Common myeloid progenitor, CD34-positive (primary cell): ENCODE measurements at regions not wholly inside any gene's neighbourhood (a gene's known extent, or its start where the extent isn't known, plus 50 kb on each side); places are given as distances from the start of the nearest gene placed in this dataset.
"Not testable (repeated sequence)": the region's sequence is repeated elsewhere in the genome, so short reads cannot be mapped to it uniquely, and the experiment has no call there.

Experiments used
- CTCF ChIA-PET: fragments of 350-600 bp; sonication (Branson Sonifier 250); formaldehyde crosslinking; loops from one replicate; lab custom pipeline; 2021; ENCODE audit warnings: antibody characterized with exemption; lab: Charles Lee
- POLR2A ChIA-PET: fragments of 350-600 bp; sonication (Branson Sonifier 250); formaldehyde crosslinking; loops from one replicate; lab custom pipeline; 2021; ENCODE audit warnings: antibody characterized with exemption; lab: Charles Lee
- DNase-seq, 3 donors: peaks; one replicate each; pipeline versions ENCODE4 v3.0.0 to v3.0.0-alpha.2; 2013
- H3K27ac ChIP-seq, 2 experiments: 1 replicate in 1 of 2; 2 replicates in 1 of 2; pipeline ENCODE4 v1.7.0; 2013; ENCODE audit warnings: inconsistent platforms in 2 of 2, low read length in 2 of 2, mild to moderate bottlenecking in 2 of 2, low read depth in 1 of 2, moderate library complexity in 1 of 2; ENCODE audit not compliant: severe bottlenecking in 2 of 2, insufficient read depth in 1 of 2, poor library complexity in 1 of 2
- H3K27me3 ChIP-seq, 5 experiments: replicated peaks in 2 of 5; 1 replicate in 3 of 5; 2 replicates in 2 of 5; pipeline versions ENCODE4 v1.6.1 to v1.7.0; 2013; ENCODE audit warnings: low read length in 4 of 5, mild to moderate bottlenecking in 2 of 5, moderate library complexity in 2 of 5, inconsistent platforms in 1 of 5; ENCODE audit not compliant: insufficient read depth in 5 of 5, control insufficient read depth in 4 of 5
- H3K36me3 ChIP-seq, 4 experiments: 1 replicate in 2 of 4; 2 replicates in 2 of 4; pipeline versions ENCODE4 v1.6.1 to v1.7.0; 2013; ENCODE audit warnings: low read length in 3 of 4, control low read depth in 1 of 4, mild to moderate bottlenecking in 1 of 4; ENCODE audit not compliant: control insufficient read depth in 4 of 4, insufficient read depth in 4 of 4
- H3K4me1 ChIP-seq, 4 experiments: 1 replicate in 3 of 4; 2 replicates in 1 of 4; pipeline versions ENCODE4 v1.6.1 to v1.7.1; 2013; ENCODE audit warnings: low read length in 3 of 4, mild to moderate bottlenecking in 3 of 4, control low read depth in 1 of 4, inconsistent platforms in 1 of 4, moderate library complexity in 1 of 4; ENCODE audit not compliant: control insufficient read depth in 4 of 4, insufficient read depth in 4 of 4; ENCODE audit errors: control extremely low read depth in 1 of 4
- H3K4me3 ChIP-seq, 7 experiments: 1 replicate in 4 of 7; 2 replicates in 3 of 7; pipeline versions ENCODE4 v1.5.1 to v1.7.0; 2013; ENCODE audit warnings: mild to moderate bottlenecking in 7 of 7, low read length in 6 of 7, moderate library complexity in 6 of 7, inconsistent platforms in 2 of 7, low read depth in 2 of 7, control low read depth in 1 of 7; ENCODE audit not compliant: insufficient read depth in 4 of 7, control insufficient read depth in 1 of 7; ENCODE audit errors: extremely low read depth in 1 of 7
- H3K9me3 ChIP-seq, 5 experiments: 1 replicate in 4 of 5; 2 replicates in 1 of 5; pipeline versions ENCODE4 v1.6.1 to v1.7.1; 2013; ENCODE audit warnings: low read length in 4 of 5, mild to moderate bottlenecking in 2 of 5, inconsistent platforms in 1 of 5, low read depth in 1 of 5, moderate library complexity in 1 of 5; ENCODE audit not compliant: control insufficient read depth in 4 of 5, insufficient read depth in 2 of 5; ENCODE audit errors: control extremely low read depth in 1 of 5
- WGBS: methylation state at CpG from one replicate; pipeline ENCODE4 v1.1.5; 2013; ENCODE audit not compliant: insufficient coverage; 5-methylcytosine and 5-hydroxymethylcytosine counted together

DNA sequence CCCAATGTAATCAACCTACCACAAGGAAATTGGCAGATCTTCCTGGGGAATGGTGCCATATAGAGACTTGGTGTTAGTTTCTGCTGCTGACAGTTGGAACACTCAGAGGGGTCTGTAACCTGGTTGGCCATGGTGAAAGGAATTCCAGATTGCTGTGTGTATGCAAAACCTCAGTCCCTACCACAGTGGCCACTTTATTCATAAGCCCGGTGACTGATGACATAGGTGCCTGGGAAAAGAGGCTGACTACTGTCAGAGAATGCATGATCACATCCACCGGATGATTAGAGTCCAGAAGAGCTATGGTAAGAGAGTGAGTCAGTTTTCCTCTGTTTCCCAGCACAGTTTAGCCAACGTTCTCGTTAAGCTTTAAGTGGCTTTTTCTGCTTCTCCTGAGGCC is 156.8 kb upstream of the NPAP1 start:
- H3K36me3 ChIP-seq, H3K9me3 ChIP-seq, H3K27me3 ChIP-seq, DNase-seq, H3K4me3 ChIP-seq, H3K4me1 ChIP-seq, POLR2A ChIA-PET, H3K27ac ChIP-seq, CTCF ChIA-PET: not testable (repeated sequence)
- WGBS, result 100% methylated on average over 1 of the region's 4 CpGs

DNA sequence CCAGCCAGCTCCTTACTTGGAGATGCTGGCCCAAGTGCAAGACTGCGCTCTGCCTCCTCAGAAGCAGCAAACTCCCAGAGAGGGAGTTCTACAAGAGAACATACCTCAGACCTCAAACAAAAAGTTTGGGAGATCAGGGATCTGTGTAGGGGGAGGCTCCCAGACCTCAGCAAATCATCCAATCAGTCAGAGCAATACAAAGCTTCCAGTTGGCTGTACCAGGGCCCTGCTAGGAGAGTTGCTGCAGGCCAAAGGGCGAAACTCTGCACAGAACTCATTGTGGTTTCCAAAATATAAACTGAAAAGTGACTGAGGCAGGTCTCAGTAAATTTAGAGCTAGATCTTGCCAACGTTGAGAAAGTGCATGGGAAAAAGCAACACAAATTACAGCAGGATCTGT is 144.3 kb upstream of the NPAP1 start:
- H3K27me3 ChIP-seq, POLR2A ChIA-PET, H3K27ac ChIP-seq, DNase-seq, H3K4me1 ChIP-seq, H3K9me3 ChIP-seq, CTCF ChIA-PET, H3K36me3 ChIP-seq, H3K4me3 ChIP-seq: not testable (repeated sequence)
- 75% methylated on average over 2 of the region's 3 CpGs for WGBS

DNA sequence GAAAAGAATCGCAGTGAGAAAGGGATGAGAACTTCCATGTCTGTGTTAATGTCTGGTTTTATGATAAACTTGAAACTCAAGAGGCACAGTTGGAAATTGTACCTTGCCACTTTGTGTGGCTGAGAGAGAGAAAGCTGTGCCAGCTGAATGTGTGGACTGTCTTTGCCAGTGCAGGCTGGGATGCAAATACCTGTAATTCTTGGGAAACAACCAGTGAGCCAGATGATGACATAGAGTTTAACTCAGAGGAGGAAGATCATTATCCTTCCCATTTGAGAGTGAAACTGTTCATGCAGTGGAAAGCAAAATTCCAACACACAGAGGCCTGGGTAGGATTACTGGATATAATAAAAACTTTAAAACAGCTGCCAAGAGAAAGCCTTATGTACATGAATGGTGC is 141.5 kb upstream of the NPAP1 start:
- H3K27ac ChIP-seq, H3K4me1 ChIP-seq, H3K36me3 ChIP-seq, CTCF ChIA-PET, POLR2A ChIA-PET, DNase-seq, H3K4me3 ChIP-seq, H3K27me3 ChIP-seq, H3K9me3 ChIP-seq: not testable (repeated sequence)
- WGBS, result 60% methylated on average over 1 of the region's 1 CpG

DNA sequence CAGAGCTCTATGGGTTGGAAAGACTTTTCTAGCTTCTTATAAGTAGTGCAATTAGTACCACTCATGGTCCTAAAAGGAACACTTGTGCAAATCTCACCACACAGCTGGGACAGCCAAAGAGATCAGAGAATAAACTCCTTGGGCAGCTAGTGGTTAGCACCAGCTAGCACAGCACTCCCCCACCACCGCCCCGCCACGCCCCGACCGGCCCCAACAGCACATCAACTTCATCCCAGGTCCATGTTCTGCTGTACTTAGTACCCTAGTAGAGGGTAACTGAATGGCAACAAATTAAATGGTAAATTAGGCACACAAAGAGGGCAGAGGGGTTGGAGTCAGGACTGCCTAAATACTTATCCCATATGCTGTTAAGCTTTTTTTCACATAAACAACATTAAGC is 118.3 kb upstream of the NPAP1 start:
- H3K9me3 ChIP-seq, H3K27me3 ChIP-seq, POLR2A ChIA-PET, DNase-seq, H3K4me1 ChIP-seq, H3K36me3 ChIP-seq, H3K27ac ChIP-seq, H3K4me3 ChIP-seq, CTCF ChIA-PET: not testable (repeated sequence)
- no CpG with 5 or more reads among the region's 5 CpGs for WGBS

DNA sequence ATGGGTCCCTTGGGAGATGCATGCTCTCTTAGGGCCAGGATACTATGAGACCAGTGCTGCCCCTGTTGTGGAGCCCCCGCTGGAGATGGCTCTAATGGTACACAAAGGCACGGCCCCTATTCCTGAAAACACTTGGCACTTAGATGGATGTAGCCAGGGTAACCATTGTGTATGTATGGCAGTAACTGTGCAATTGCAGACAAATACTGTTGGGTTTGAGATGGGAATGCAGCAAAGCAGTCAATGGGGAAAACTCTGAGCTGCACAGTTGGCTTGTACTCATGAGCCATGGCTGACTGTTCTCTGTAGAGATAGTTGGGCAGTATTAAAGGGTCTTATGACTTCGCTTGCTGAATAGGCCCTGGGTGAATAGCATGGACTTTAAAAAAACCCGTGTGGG is 67.9 kb upstream of the NPAP1 start:
- H3K9me3 ChIP-seq, result peaks cover 0 to 7% (median 0%) of the 10 kb centered on the region in 5 experiments

DNA sequence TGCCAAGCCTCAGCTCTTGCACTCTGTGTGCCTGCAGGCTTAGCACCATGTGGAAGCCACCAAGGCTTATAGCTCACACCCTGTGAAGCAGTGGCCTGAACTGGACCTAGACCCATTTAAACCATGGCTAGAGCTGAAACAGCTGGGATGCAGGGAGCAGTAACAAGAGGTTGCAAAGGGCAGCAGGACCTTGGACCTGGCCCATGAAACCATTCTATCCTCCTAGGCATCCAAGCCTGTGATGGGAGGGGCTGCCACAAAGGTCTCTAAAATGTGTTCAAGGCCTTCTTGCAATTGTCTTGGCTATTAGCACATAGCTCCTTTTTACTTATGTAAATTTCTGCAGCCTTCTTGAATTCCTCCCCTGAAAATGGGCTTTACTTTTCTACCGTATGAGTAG is 57.9 kb upstream of the NPAP1 start:
- Histone ChIP-seq H3K27ac (no peak overlapping the region), H3K36me3 (no peaks in the 10 kb centered on the region), H3K27me3 (no peaks in the 10 kb centered on the region), H3K4me1 (no peaks in the 10 kb centered on the region), H3K9me3 (peaks cover 0 to 14% (median 7%) of the 10 kb centered on the region in 5 experiments), H3K4me3 (no peak overlapping the region)
- no peak for DNase-seq
- 71% methylated on average over 1 of the region's 1 CpG for WGBS
- CTCF ChIA-PET, result no interaction called here
- POLR2A ChIA-PET, result no interaction called here

More for the DNA sequence above, 67.9 kb upstream of the NPAP1 start:
- ChIA-PET POLR2A (no interaction called here), CTCF (no interaction called here)
- no peaks in the 10 kb centered on the region for H3K27me3 ChIP-seq
- DNase-seq, result no peak
- WGBS, result 72% methylated on average over 4 of the region's 4 CpGs
- H3K27ac ChIP-seq, result no peak overlapping the region
- no peaks in the 10 kb centered on the region for H3K4me1 ChIP-seq
- no peak overlapping the region for H3K4me3 ChIP-seq
- H3K36me3 ChIP-seq, result no peaks in the 10 kb centered on the region

DNA sequence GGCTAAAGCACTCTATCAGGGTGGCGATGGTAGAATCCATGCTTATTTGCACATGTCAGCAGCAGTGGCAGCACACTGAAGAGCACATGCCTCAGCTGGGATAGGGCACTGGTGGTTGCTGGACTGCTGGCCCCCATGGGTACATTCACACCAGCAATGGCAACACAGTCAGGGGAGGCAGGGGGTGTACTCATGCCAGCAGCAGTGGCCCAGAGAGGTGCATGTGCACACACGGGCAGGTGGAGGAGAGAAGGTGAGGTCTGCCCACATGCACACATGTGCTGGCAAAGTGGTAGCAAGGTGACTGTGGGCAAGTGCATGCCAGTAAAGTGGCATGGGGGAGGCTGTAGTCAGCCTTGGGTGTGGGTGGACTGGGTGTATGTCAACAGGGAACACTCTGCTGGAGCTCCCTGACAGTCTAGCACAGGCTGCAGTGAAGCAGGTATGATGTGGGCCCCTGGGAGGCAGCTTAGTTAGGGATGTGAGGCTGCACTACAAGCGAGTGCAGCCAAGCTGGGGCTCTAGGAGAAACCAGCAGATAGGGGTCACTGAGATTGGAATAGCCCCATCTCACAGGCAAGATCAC is 53.9 kb upstream of the NPAP1 start:
- peaks cover 0 to 22% (median 9%) of the 10 kb centered on the region in 5 experiments for H3K9me3 ChIP-seq
- no peaks in the 10 kb centered on the region for H3K4me1 ChIP-seq
- WGBS, result 89% methylated on average over 3 of the region's 3 CpGs
- no peak overlapping the region for H3K27ac ChIP-seq
- H3K4me3 ChIP-seq, result no peak overlapping the region
- ChIA-PET POLR2A (no interaction called here), CTCF (no interaction called here)
- H3K36me3 ChIP-seq, result no peaks in the 10 kb centered on the region
- no peak for DNase-seq
- no peaks in the 10 kb centered on the region for H3K27me3 ChIP-seq
